OCI-LY7 (cell line): ENCODE measurements at regions not wholly inside any gene's neighbourhood (a gene's known extent, or its start where the extent isn't known, plus 50 kb on each side); places are given as distances from the start of the nearest gene placed in this dataset.

Experiments used
- BruUV-seq: library from RNA; stranded (reverse); fragments of 400-500 nt; replicated peaks from 2 replicates; lab custom pipeline; 2021; lab: Mats Ljungman, UMichigan
- CTCF ChIA-PET: fragments of 300-600 bp; sonication (Branson Sonifier 250); formaldehyde crosslinking; loops from one replicate; lab custom pipeline; 2022; ENCODE audit warnings: antibody characterized with exemption; ENCODE audit not compliant: unreplicated experiment; lab: Charles Lee
- POLR2A ChIA-PET: fragments of 300-600 bp; sonication (Branson Sonifier 250); formaldehyde crosslinking; loops from one replicate; lab custom pipeline; 2022; ENCODE audit warnings: antibody characterized with exemption; lab: Charles Lee
- DNase-seq: peaks from one replicate; pipeline ENCODE4 v3.0.0-alpha.2; 2015; ENCODE audit warnings: low spot score
- H2AFZ ChIP-seq: fragments of 200-600 bp; sonication (generic), shearing (Covaris generic); 2 replicates; pipeline ENCODE4 v1.6.1; 2014; ENCODE audit warnings: mild to moderate bottlenecking, antibody characterized with exemption, low read length, moderate library complexity
- H3K27ac ChIP-seq: fragments of 200-600 bp; sonication (generic); 2 replicates; pipeline ENCODE4 v1.5.1; 2014; ENCODE audit warnings: mixed run types, low read depth, mild to moderate bottlenecking, moderate library complexity, low read length, inconsistent platforms; ENCODE audit not compliant: poor library complexity, severe bottlenecking
- H3K36me3 ChIP-seq: fragments of 200-600 bp; sonication (generic); 2 replicates; pipeline ENCODE4 v1.6.1; 2014; ENCODE audit warnings: mild to moderate bottlenecking, antibody characterized with exemption, low read length, moderate library complexity, mixed read lengths; ENCODE audit not compliant: insufficient read depth
- H3K4me1 ChIP-seq: fragments of 200-600 bp; sonication (generic); 2 replicates; pipeline ENCODE4 v1.5.1; 2014; ENCODE audit warnings: mild to moderate bottlenecking, low read length; ENCODE audit not compliant: insufficient read depth, poor library complexity, severe bottlenecking
- H3K4me2 ChIP-seq: fragments of 200-600 bp; sonication (generic); 2 replicates; pipeline ENCODE4 v1.6.1; 2014; ENCODE audit warnings: mild to moderate bottlenecking, low read length
- H3K4me3 ChIP-seq: fragments of 200-600 bp; sonication (generic); 2 replicates; pipeline ENCODE4 v1.5.1; 2014; ENCODE audit warnings: mild to moderate bottlenecking, low read depth, low read length; ENCODE audit not compliant: poor library complexity, severe bottlenecking
- H3K79me2 ChIP-seq: fragments of 200-600 bp; sonication (generic); 2 replicates; pipeline ENCODE4 v1.6.1; 2016; ENCODE audit warnings: low read depth, mild to moderate bottlenecking, low read length, moderate library complexity, mixed read lengths; ENCODE audit not compliant: insufficient read depth
- H3K9me2 ChIP-seq: fragments of 200-600 bp; sonication (generic); 2 replicates; pipeline ENCODE4 v1.6.1; 2016; ENCODE audit warnings: mild to moderate bottlenecking, low read length, mixed read lengths; ENCODE audit not compliant: insufficient read depth
- H3K9me3 ChIP-seq: fragments of 200-600 bp; sonication (generic); 2 replicates; pipeline ENCODE4 v1.6.1; 2014; ENCODE audit warnings: mild to moderate bottlenecking, mixed run types, low read length, mixed read lengths
- H4K20me1 ChIP-seq: fragments of 200-600 bp; sonication (generic); 2 replicates; pipeline ENCODE4 v1.6.1; 2014; ENCODE audit warnings: mild to moderate bottlenecking, antibody characterized with exemption, low read length, moderate library complexity, mixed read lengths; ENCODE audit not compliant: insufficient read depth
- EZH2phosphoT487 ChIP-seq: fragments of 200-600 bp; sonication (generic); IDR thresholded peaks from 2 replicates; pipeline ENCODE4 v1.6.1; 2018; ENCODE audit warnings: low read depth, borderline replicate concordance, mild to moderate bottlenecking, mixed run types, antibody characterized with exemption, low read length, moderate library complexity, mixed read lengths
- intact Hi-C: fragments of 100-400 bp; cut with micrococcal nuclease; formaldehyde crosslinking; loops from one replicate; pipeline ENCODE4 v1.10.0; 2022; ENCODE audit not compliant: unreplicated experiment
- TF ChIP-seq, protein P1 (sequence below): fragments of 200-600 bp; sonication (generic); conservative IDR thresholded peaks from 2 replicates; pipeline ENCODE4 v1.5.1; 2014; ENCODE audit warnings: mild to moderate bottlenecking, antibody characterized with exemption, low read length, moderate library complexity, mixed read lengths

DNA sequence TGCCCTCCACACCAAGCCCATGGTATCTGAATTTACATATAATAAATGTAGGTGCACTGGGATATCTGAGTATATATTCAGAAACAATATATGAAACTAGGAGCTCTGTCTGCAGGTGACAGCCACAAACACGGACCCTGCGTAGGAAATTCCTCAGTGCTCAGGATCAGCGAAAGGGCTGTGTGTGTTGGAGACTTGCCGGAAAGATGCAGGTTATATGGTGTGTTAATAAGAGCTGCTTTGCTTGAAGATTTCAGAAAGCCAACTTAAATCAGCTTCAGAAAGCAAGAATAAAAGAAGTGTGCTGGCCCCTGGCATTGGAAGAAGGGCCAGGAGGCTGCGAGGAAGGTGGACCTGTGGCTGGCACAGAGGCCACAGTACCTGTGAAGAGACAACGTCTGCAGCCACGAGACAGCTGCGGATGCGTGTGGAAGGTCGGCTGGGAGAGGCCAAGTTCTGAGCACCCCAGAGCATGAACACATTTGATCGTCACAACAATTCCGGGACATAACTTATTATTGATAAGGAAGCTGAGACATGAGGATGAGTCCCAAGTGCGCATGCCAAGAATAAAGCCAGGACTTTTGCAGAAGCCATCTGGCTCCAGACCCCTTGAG is 183.2 kb downstream of the DLL1 start:
- no peak for DNase-seq
- Histone ChIP-seq H3K4me2 (no peak overlapping the region), H2AFZ (no peak overlapping the region), H3K27ac (no peak overlapping the region), H3K79me2 (no peaks in the 10 kb centered on the region), H3K4me3 (no peak overlapping the region), H3K9me3 (no peaks in the 10 kb centered on the region), H3K9me2 (no peaks in the 10 kb centered on the region), H4K20me1 (no peaks in the 10 kb centered on the region), H3K36me3 (no peaks in the 10 kb centered on the region), H3K4me1 (no peaks in the 10 kb centered on the region)
- BruUV-seq, result no TSS peak
- TF ChIP-seq, protein P1, sequence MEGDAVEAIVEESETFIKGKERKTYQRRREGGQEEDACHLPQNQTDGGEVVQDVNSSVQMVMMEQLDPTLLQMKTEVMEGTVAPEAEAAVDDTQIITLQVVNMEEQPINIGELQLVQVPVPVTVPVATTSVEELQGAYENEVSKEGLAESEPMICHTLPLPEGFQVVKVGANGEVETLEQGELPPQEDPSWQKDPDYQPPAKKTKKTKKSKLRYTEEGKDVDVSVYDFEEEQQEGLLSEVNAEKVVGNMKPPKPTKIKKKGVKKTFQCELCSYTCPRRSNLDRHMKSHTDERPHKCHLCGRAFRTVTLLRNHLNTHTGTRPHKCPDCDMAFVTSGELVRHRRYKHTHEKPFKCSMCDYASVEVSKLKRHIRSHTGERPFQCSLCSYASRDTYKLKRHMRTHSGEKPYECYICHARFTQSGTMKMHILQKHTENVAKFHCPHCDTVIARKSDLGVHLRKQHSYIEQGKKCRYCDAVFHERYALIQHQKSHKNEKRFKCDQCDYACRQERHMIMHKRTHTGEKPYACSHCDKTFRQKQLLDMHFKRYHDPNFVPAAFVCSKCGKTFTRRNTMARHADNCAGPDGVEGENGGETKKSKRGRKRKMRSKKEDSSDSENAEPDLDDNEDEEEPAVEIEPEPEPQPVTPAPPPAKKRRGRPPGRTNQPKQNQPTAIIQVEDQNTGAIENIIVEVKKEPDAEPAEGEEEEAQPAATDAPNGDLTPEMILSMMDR, result no peak
- no peak for TF ChIP-seq EZH2phosphoT487
- ChIA-PET CTCF (no interaction called here), POLR2A (interaction anchor here (0.6 kb wide), 1 partner anchor 19 kb away, joined by 3 read pairs; no protein-coding TSS in a partner anchor)
- intact Hi-C loops, result no loop called here

DNA sequence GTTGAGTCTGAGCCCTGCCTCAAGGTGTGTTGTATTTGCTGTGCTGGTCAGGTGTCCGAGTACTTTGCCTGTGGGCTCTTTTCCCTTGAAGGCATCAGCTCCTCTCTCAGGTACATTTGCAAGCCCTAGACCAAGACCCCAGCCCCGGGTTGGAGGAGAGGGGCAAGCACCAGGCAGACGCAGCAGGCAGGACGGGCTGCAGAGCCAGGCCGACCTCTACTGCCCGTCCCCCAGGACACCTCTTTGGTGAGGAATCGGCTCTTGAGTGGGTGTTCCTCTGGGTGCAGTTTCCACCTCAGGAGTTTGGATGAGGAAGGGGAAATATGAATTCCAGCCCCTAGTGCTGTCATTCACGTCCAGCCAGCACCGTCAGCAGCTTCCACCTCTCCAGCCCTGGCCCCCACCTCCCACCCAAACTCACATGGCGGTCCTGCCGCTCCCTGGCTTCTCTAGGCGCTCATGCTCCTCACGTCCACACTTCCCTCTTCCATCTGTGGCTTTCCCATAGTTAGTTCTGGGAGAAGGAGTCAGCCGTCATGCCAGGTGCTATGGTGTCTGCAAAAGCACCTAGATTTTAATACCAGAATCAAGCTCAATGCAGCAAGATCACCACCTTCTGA is 183.9 kb downstream of the DLL1 start:
- CTCF ChIA-PET, result no interaction called here
- BruUV-seq, result no TSS peak
- no peak for DNase-seq
- H3K79me2 ChIP-seq, result no peaks in the 10 kb centered on the region
- H3K4me3 ChIP-seq, result no peak overlapping the region
- no peaks in the 10 kb centered on the region for H3K9me2 ChIP-seq
- intact Hi-C loops, result no loop called here
- TF ChIP-seq, protein P1, result no peak
- TF ChIP-seq EZH2phosphoT487, result no peak
- H4K20me1 ChIP-seq, result no peaks in the 10 kb centered on the region
- H3K4me1 ChIP-seq, result no peaks in the 10 kb centered on the region
- no peak overlapping the region for H3K4me2 ChIP-seq
- POLR2A ChIA-PET, result no interaction called here
- no peak overlapping the region for H2AFZ ChIP-seq
- no peaks in the 10 kb centered on the region for H3K9me3 ChIP-seq
- no peak overlapping the region for H3K27ac ChIP-seq
- H3K36me3 ChIP-seq, result no peaks in the 10 kb centered on the region
